SIG-M5 treated with dmso at 0.1 percent for 504 hours (cell line): ENCODE measurements at regions not wholly inside any gene's neighbourhood (a gene's known extent, or its start where the extent isn't known, plus 50 kb on each side); places are given as distances from the start of the nearest gene placed in this dataset.

Experiments used
- DNase-seq: peaks from one replicate; lab custom pipeline; 2025; ENCODE audit not compliant: unreplicated experiment; lab: John Stamatoyannopoulos, UW

- no peak for DNase-seq
These were observed 291.8 kb upstream of the CAMK1G start for GRCh38 chr1:209291715-209292114.

- DNase-seq, result no peak
These were observed 280.5 kb upstream of the CAMK1G start for GRCh38 chr1:209302779-209303568.

- DNase-seq, result no peak
These were observed 279.3 kb upstream of the CAMK1G start for GRCh38 chr1:209304166-209304565.

- DNase-seq, result no peak
These were observed 278.1 kb upstream of the CAMK1G start for GRCh38 chr1:209305221-209305954.

GRCh38 chr1:209307846-209308245 lies 275.7 kb upstream of the CAMK1G start:
- DNase-seq, result no peak

GRCh38 chr1:209309198-209309597 lies 274.3 kb upstream of the CAMK1G start:
- no peak for DNase-seq

- DNase-seq, result no peak
These were observed 271.7 kb upstream of the CAMK1G start for GRCh38 chr1:209311770-209312169.

- no peak for DNase-seq
These were observed 266.6 kb upstream of the CAMK1G start for GRCh38 chr1:209316929-209317328.

- no peak for DNase-seq
These were observed 265.1 kb upstream of the CAMK1G start for GRCh38 chr1:209318181-209319056.

- DNase-seq, result no peak
These were observed 264.5 kb upstream of the CAMK1G start for GRCh38 chr1:209319057-209319432.

- no peak for DNase-seq
These were observed 264.0 kb upstream of the CAMK1G start for GRCh38 chr1:209319549-209319948.

GRCh38 chr1:209323743-209324142 lies 259.8 kb upstream of the CAMK1G start:
- DNase-seq, result no peak

- DNase-seq, result no peak
These were observed 258.3 kb upstream of the CAMK1G start for GRCh38 chr1:209324901-209325871.

- no peak for DNase-seq
These were observed 257.4 kb upstream of the CAMK1G start for GRCh38 chr1:209326076-209326475.

GRCh38 chr1:209326831-209327230 lies 256.7 kb upstream of the CAMK1G start:
- no peak for DNase-seq

GRCh38 chr1:209328196-209328595 lies 255.3 kb upstream of the CAMK1G start:
- no peak for DNase-seq

- DNase-seq, result peak; percentile 5
These were observed 248.3 kb upstream of the CAMK1G start for GRCh38 chr1:209335178-209335577.

GRCh38 chr1:209341146-209341545 lies 242.4 kb upstream of the CAMK1G start:
- no peak for DNase-seq

- no peak for DNase-seq
These were observed 241.7 kb upstream of the CAMK1G start for GRCh38 chr1:209341673-209342420.
